Nephron progenitor cell (in vitro differentiated cells): ENCODE measurements at regions not wholly inside any gene's neighbourhood (a gene's known extent, or its start where the extent isn't known, plus 50 kb on each side); places are given as distances from the start of the nearest gene placed in this dataset.

ENCODE experiments used
- DNase-seq: peaks from one replicate; pipeline ENCODE4 v3.0.0; 2021
- H3K27ac Mint-ChIP-seq: 2 replicates; pipeline ENCODE4 v1.8.0; 2021; ENCODE audit warnings: mild to moderate bottlenecking, moderate library complexity, mixed read lengths
- H3K27me3 Mint-ChIP-seq: 2 replicates; pipeline ENCODE4 v1.8.0; 2021; ENCODE audit warnings: mild to moderate bottlenecking, low read depth, mixed read lengths; ENCODE audit not compliant: poor library complexity
- H3K36me3 Mint-ChIP-seq: 2 replicates; pipeline ENCODE4 v1.8.0; 2021; ENCODE audit warnings: low read depth, mixed read lengths
- H3K4me1 Mint-ChIP-seq: 2 replicates; pipeline ENCODE4 v1.8.0; 2021; ENCODE audit warnings: mixed read lengths
- H3K4me3 Mint-ChIP-seq: 2 replicates; pipeline ENCODE4 v1.8.0; 2021; ENCODE audit warnings: mild to moderate bottlenecking, moderate library complexity, mixed read lengths
- H3K9me3 Mint-ChIP-seq: 2 replicates; pipeline ENCODE4 v1.8.0; 2021; ENCODE audit warnings: mild to moderate bottlenecking, moderate library complexity, mixed read lengths
- CTCF ChIP-seq: fragments of 200-600 bp; sonication (generic); IDR thresholded peaks from 2 replicates; pipeline ENCODE4 v1.5.0; 2021; ENCODE audit warnings: antibody characterized with exemption

GRCh38 chr6:166877906-166878305 lies 78.4 kb downstream of the RNASET2 start:
- DNase-seq, result no peak
- Mint-ChIP-seq H3K4me1 (no peaks in the 10 kb centered on the region), H3K36me3 (no peaks in the 10 kb centered on the region), H3K4me3 (no peak overlapping the region), H3K27me3 (peaks cover 15% of the 10 kb centered on the region), H3K27ac (no peak overlapping the region), H3K9me3 (peaks cover 4% of the 10 kb centered on the region)
- no peak for TF ChIP-seq CTCF

- Mint-ChIP-seq H3K4me3 (no peak overlapping the region), H3K9me3 (no peaks in the 10 kb centered on the region), H3K27ac (no peak overlapping the region), H3K27me3 (peaks cover 15% of the 10 kb centered on the region), H3K36me3 (no peaks in the 10 kb centered on the region), H3K4me1 (no peaks in the 10 kb centered on the region)
- TF ChIP-seq CTCF, result no peak
- DNase-seq, result no peak
Measured at GRCh38 chr6:166877349-166877748, 79.0 kb downstream of the RNASET2 start.

- Mint-ChIP-seq H3K9me3 (no peaks in the 10 kb centered on the region), H3K27ac (no peak overlapping the region), H3K36me3 (no peaks in the 10 kb centered on the region), H3K4me1 (peaks cover 5% of the 10 kb centered on the region), H3K27me3 (peaks cover 20% of the 10 kb centered on the region), H3K4me3 (no peak overlapping the region)
- DNase-seq, result no peak
- no peak for TF ChIP-seq CTCF
Measured at GRCh38 chr6:166872531-166873009, 83.8 kb downstream of the RNASET2 start.

GRCh38 chr6:166870602-166871208 lies 85.6 kb downstream of the RNASET2 start:
- no peak for TF ChIP-seq CTCF
- Mint-ChIP-seq H3K4me3 (no peak overlapping the region), H3K27me3 (peaks cover 16% of the 10 kb centered on the region), H3K9me3 (no peaks in the 10 kb centered on the region), H3K4me1 (peaks cover 5% of the 10 kb centered on the region), H3K36me3 (no peaks in the 10 kb centered on the region), H3K27ac (no peak overlapping the region)
- DNase-seq, result no peak

GRCh38 chr6:166866839-166867637 lies 89.3 kb downstream of the RNASET2 start:
- TF ChIP-seq CTCF, result no peak
- Mint-ChIP-seq H3K36me3 (no peaks in the 10 kb centered on the region), H3K4me1 (peaks cover 6% of the 10 kb centered on the region), H3K27ac (no peak overlapping the region), H3K27me3 (peaks cover 9% of the 10 kb centered on the region), H3K4me3 (no peak overlapping the region), H3K9me3 (no peaks in the 10 kb centered on the region)
- no peak for DNase-seq
